DMS153 (cell line): ENCODE measurements at regions not wholly inside any gene's neighbourhood (a gene's known extent, or its start where the extent isn't known, plus 50 kb on each side); places are given as distances from the start of the nearest gene placed in this dataset.
A peak's percentile ranks its signal among the peaks of the same experiment; 100 is the strongest.

ENCODE experiments used
- DNase-seq: peaks from one replicate; lab custom pipeline; 2025; lab: John Stamatoyannopoulos, UW

DNA sequence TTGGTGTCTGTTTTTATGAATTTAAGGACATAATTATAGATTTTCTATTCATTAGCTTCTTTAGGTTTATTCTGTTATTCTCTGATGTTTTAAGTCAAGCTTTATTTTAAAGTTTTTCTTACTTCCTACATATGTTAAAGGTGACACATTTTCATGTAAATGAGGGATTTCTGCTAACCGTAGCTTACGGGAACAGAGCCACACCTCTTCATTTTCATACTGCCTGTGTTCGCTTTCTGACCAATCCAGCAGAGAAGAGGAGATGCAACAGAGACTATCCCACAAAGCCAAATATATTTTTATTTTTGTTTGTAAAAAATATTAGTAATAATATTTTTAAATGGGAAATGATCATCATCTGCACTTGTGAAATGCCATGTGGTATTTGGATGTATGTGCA is 774.1 kb downstream of the BRD1 start:
- DNase-seq = no peak

DNA sequence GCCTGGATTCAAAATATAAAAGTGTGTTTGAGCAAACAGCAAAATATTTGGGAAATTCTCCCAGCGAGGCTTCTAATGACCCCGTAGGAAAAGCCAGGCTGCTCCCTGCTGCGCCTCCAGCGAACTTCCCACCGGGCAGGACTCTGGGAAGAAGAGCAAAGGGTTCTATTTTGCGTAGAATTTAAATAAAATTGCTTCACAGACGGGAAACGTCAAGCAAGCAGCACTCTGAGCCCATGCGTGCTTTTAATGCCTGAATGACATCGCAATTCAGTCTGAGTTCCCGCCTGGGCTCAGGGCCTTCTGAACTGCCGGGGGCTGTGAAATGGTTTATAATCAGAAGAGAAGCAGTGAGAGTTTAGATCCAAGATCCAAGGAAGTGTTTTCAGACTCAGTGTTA is 775.1 kb downstream of the BRD1 start:
- no peak for DNase-seq

GRCh38 chr22:49052023-49052538 is 775.6 kb downstream of the BRD1 start:
- no peak for DNase-seq

- DNase-seq = no peak
Observed at GRCh38 chr22:49051491-49052022, 776.1 kb downstream of the BRD1 start.

- no peak for DNase-seq
Observed at GRCh38 chr22:49049691-49050090, 778.0 kb downstream of the BRD1 start.

GRCh38 chr22:49048591-49048990 is 779.1 kb downstream of the BRD1 start:
- DNase-seq = no peak

GRCh38 chr22:49047447-49047846 is 780.2 kb downstream of the BRD1 start:
- DNase-seq = no peak

- DNase-seq = peak; percentile 59
Observed at GRCh38 chr22:49046546-49047361, 780.9 kb downstream of the BRD1 start.

DNA sequence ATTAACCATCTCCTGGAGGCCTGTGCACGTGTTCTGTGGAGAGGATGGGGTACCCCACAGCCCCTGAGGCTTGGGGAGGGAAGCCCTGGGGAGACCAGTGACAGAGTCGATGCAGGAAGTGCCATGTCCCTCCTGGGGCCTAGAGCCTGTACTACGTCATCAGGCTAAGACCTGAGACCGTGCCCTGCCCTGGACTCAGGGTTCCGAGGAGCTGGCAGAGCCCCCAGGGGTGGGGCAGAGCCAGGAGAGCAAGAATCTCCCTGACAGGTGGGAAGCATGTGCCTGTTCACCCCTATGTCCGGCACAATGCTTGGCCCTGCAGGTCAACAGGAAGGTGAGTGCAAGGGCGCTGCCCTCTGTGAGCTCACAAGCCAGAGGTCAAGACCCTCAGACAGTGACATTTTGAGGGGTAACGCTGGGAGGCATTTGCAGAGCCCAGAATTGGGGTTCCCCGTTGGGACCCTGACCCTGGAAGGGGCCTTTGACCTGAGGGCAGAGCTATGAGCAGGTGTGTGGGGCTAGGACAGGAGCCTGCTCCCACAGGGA is 781.6 kb downstream of the BRD1 start:
- DNase-seq = no peak

DNA sequence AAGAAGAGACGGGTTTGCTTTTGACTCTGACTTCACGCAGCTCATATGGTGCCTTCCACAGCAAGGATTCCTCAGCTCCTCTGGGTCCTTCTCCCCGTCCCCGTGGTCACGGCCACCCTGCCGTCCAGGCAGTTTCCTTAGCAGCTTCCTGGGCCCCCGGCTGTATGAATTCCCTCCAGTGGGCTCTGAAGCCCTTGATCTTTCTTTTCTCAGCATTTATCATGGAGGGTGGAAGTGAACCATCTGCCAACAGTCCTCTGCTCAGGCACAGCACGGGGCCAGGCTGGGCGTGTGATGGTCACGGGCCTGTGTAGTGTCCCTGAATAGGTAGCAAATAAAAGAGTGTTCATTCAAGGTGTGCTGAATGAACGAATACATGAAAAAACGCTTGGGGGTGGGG is 782.4 kb downstream of the BRD1 start:
- no peak for DNase-seq

GRCh38 chr22:49044776-49045175 is 782.9 kb downstream of the BRD1 start:
- DNase-seq = no peak

DNA sequence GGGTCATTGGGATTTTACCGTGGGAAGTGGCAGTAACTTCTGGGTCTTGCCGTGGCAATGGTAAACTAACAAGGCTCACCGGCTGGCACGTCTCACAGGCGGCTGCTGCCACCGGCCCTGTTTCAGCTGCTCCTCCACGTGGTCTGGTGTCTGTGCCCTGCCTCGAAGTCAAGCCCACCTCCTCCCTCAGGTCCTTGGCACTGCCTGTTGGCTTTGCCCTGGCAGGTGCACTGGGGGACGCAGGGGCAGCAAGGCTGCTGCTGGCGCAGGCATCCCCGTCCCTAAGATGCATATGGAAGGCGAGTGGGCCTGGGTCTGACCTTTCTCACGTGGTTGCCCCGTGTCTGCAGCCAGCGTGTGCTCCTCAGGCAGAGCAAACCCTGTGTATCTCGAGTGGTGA is 783.6 kb downstream of the BRD1 start:
- no peak for DNase-seq

DNA sequence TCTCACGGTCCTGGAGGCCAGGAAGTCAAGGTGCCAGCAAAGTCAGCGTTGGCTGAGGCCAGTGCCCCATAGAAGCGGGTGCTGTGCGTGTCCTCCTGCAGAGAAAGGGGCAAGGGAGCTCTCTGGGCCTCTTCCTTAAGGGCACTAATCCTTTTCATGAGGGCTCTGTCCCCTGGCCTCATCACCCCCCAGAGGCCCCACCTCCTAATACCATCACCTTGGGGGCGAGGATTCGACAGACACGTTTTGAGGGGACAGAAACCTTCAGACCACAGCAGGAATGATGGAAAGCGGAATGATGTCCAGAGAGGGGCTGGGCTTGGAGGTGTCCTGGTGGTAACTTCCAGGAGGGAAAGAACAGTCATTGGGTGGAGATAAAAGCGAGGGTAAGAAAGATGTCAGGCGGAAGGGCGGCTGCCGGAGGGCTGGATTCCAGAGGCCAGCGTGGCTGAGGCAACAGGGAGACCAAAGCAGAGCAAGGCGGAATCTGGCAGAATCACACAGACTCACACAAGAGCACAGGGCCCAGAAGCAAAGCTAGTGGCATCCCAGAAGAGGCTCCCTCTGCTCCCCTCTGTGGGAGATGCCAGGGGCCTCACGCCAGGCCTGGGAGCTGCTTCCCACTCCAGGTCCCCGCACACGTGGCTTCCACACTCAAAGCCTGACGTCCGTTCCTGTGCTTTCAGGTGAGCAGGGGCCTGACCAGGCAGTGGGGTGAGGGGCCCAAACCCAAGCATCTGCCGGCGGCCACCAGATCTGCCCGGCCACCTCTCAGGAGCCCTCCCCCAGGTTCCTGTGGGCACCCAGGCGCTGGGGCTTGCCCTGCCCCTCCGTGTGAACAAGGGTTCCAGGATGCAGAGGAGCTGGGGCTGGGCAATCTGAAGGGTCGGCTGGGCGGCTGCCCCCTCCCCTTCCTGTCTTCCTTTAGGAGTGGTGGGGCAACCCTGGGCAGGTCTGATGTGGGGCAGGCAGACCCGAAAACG is 784.5 kb downstream of the BRD1 start:
- no peak for DNase-seq

DNA sequence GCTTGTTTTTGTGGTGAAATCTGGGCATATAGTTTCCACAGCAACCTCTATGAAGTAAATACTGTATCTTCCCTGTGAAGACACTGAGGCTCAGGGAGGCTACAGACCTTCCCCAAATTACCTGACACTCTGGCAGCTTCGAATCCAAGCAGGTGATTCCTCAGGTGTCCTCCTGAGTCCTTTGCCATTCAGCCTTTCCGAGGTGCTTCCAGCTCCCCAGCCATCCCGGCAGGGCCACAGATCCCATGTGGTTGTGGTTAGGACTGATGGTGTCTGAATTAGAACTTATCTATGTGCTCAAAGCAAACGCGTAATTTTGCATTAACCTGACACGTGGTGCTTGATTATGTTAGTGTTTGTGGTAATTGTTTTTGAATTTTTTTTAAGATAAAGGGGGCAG is 785.6 kb downstream of the BRD1 start:
- no peak for DNase-seq

GRCh38 chr22:49040754-49041467 is 786.8 kb downstream of the BRD1 start:
- no peak for DNase-seq

- no peak for DNase-seq
Observed at GRCh38 chr22:49040111-49040510, 787.6 kb downstream of the BRD1 start.

GRCh38 chr22:49039625-49040024 is 788.0 kb downstream of the BRD1 start:
- DNase-seq = no peak

- no peak for DNase-seq
Observed at GRCh38 chr22:49037701-49038245, 789.9 kb downstream of the BRD1 start.

- DNase-seq = peak; percentile 92
Observed at GRCh38 chr22:49036513-49036912, 791.2 kb downstream of the BRD1 start.

- no peak for DNase-seq
Observed at GRCh38 chr22:49035818-49036457, 791.7 kb downstream of the BRD1 start.
